Transverse colon (tissue), 3 donors: ENCODE measurements at regions not wholly inside any gene's neighbourhood (a gene's known extent, or its start where the extent isn't known, plus 50 kb on each side); places are given as distances from the start of the nearest gene placed in this dataset.

Experiments
- POLR2A ChIP-seq: fragments of 450-650 bp; IDR thresholded peaks from one replicate; pipeline ENCODE4 v1.6.1; 2016; ENCODE audit warnings: antibody characterized with exemption, mild to moderate bottlenecking, moderate library complexity
- TF ChIP-seq, protein P1 (sequence below), 5 experiments: fragments of 200-600 bp in 3 of 5; fragments of 450-650 bp in 2 of 5; sonication (generic) in 3 of 5; IDR thresholded peaks; 1 replicate in 2 of 5; 2 replicates in 3 of 5; pipeline ENCODE4 v1.5.1; 2016 to 2017; ENCODE audit warnings: antibody characterized with exemption in 5 of 5, inconsistent platforms in 3 of 5, mild to moderate bottlenecking in 2 of 5, moderate library complexity in 1 of 5

DNA sequence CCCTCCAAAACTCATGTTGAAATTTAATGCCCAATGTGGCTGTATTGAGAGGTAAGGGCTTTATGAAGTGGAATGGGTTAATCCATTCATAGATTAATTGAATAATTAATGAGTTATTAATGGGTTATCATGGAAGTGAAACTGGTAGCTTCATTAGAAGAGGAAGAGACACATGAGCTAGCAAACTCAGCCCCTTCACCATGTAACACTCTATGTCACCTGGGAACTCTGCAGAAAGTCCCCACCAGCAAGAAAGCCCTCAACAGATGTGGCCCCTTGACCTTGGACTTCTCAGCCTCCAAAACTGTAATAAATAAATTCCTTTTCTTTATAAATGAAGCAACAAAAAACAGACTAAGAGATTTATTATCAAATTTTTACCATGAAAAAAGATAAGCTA is 223.5 kb downstream of the KLF12 start:
- no peak for TF ChIP-seq POLR2A
- TF ChIP-seq, protein P1, sequence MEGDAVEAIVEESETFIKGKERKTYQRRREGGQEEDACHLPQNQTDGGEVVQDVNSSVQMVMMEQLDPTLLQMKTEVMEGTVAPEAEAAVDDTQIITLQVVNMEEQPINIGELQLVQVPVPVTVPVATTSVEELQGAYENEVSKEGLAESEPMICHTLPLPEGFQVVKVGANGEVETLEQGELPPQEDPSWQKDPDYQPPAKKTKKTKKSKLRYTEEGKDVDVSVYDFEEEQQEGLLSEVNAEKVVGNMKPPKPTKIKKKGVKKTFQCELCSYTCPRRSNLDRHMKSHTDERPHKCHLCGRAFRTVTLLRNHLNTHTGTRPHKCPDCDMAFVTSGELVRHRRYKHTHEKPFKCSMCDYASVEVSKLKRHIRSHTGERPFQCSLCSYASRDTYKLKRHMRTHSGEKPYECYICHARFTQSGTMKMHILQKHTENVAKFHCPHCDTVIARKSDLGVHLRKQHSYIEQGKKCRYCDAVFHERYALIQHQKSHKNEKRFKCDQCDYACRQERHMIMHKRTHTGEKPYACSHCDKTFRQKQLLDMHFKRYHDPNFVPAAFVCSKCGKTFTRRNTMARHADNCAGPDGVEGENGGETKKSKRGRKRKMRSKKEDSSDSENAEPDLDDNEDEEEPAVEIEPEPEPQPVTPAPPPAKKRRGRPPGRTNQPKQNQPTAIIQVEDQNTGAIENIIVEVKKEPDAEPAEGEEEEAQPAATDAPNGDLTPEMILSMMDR (IDR thresholded peaks at IDR 0.05), result no peak
